Type B pancreatic cell (in vitro differentiated cells): ENCODE measurements at regions not wholly inside any gene's neighbourhood (a gene's known extent, or its start where the extent isn't known, plus 50 kb on each side); places are given as distances from the start of the nearest gene placed in this dataset.

Experiments used
- DNase-seq: peaks from one replicate; pipeline ENCODE4 v3.0.0; 2021; ENCODE audit warnings: mixed read lengths; ENCODE audit not compliant: unreplicated experiment; ENCODE audit errors: extremely low spot score
- H3K27ac Mint-ChIP-seq: 2 replicates; pipeline ENCODE4 v1.8.0; 2021; ENCODE audit warnings: mild to moderate bottlenecking, mixed read lengths
- H3K27me3 Mint-ChIP-seq: 2 replicates; pipeline ENCODE4 v1.8.0; 2021; ENCODE audit warnings: mixed read lengths
- H3K36me3 Mint-ChIP-seq: 2 replicates; pipeline ENCODE4 v1.8.0; 2021; ENCODE audit warnings: mixed read lengths
- H3K4me1 Mint-ChIP-seq: one replicate; pipeline ENCODE4 v1.8.0; 2021; ENCODE audit warnings: mixed read lengths; ENCODE audit not compliant: unreplicated experiment
- H3K4me3 Mint-ChIP-seq: 2 replicates; pipeline ENCODE4 v1.8.0; 2021; ENCODE audit warnings: mild to moderate bottlenecking, mixed read lengths
- H3K9me3 Mint-ChIP-seq: 2 replicates; pipeline ENCODE4 v1.8.0; 2021; ENCODE audit warnings: mixed read lengths
- CTCF ChIP-seq: fragments of 200-600 bp; sonication (generic); conservative IDR thresholded peaks from 2 replicates; pipeline ENCODE4 v1.5.0; 2021; ENCODE audit warnings: antibody characterized with exemption, mild to moderate bottlenecking

GRCh38 chr18:64791236-64791635 lies 642.3 kb upstream of the LINC00305 start:
- no peak for TF ChIP-seq CTCF
- H3K27me3 Mint-ChIP-seq = no peaks in the 10 kb centered on the region

GRCh38 chr18:64785686-64786085 lies 636.8 kb upstream of the LINC00305 start:
- TF ChIP-seq CTCF = no peak
- no peak for DNase-seq
- Mint-ChIP-seq H3K9me3 (no peaks in the 10 kb centered on the region), H3K4me3 (no peak overlapping the region), H3K4me1 (no peaks in the 10 kb centered on the region), H3K36me3 (no peaks in the 10 kb centered on the region), H3K27me3 (no peaks in the 10 kb centered on the region), H3K27ac (no peak overlapping the region)

More at GRCh38 chr18:64791236-64791635, 642.3 kb upstream of the LINC00305 start:
- Mint-ChIP-seq H3K27ac (no peak overlapping the region), H3K4me1 (no peaks in the 10 kb centered on the region), H3K4me3 (no peak overlapping the region), H3K36me3 (no peaks in the 10 kb centered on the region), H3K9me3 (peaks cover under 1% of the 10 kb centered on the region)
- DNase-seq = no peak

- H3K9me3 Mint-ChIP-seq = no peaks in the 10 kb centered on the region
- no peak for DNase-seq
- H3K27ac Mint-ChIP-seq = no peak overlapping the region
- TF ChIP-seq CTCF = no peak
- no peak overlapping the region for H3K4me3 Mint-ChIP-seq
- H3K36me3 Mint-ChIP-seq = no peaks in the 10 kb centered on the region
- H3K27me3 Mint-ChIP-seq = no peaks in the 10 kb centered on the region
- H3K4me1 Mint-ChIP-seq = no peaks in the 10 kb centered on the region
These were observed 628.7 kb upstream of the LINC00305 start for GRCh38 chr18:64777556-64777955.

- Mint-ChIP-seq H3K27ac (no peak overlapping the region), H3K9me3 (peaks cover 3% of the 10 kb centered on the region)
These were observed 617.0 kb upstream of the LINC00305 start for GRCh38 chr18:64765908-64766307.

GRCh38 chr18:64752707-64753106 lies 603.8 kb upstream of the LINC00305 start:
- H3K27me3 Mint-ChIP-seq = no peaks in the 10 kb centered on the region
- H3K4me3 Mint-ChIP-seq = no peak overlapping the region
- H3K4me1 Mint-ChIP-seq = peaks cover 7% of the 10 kb centered on the region
- TF ChIP-seq CTCF = no peak
- DNase-seq = no peak
- no peaks in the 10 kb centered on the region for H3K9me3 Mint-ChIP-seq
- H3K27ac Mint-ChIP-seq = no peak overlapping the region
- no peaks in the 10 kb centered on the region for H3K36me3 Mint-ChIP-seq

More at GRCh38 chr18:64765908-64766307, 617.0 kb upstream of the LINC00305 start:
- Mint-ChIP-seq H3K36me3 (no peaks in the 10 kb centered on the region), H3K4me1 (no peaks in the 10 kb centered on the region), H3K4me3 (no peak overlapping the region), H3K27me3 (no peaks in the 10 kb centered on the region)
- no peak for TF ChIP-seq CTCF
- DNase-seq = no peak

- Mint-ChIP-seq H3K4me3 (no peak overlapping the region), H3K27ac (no peak overlapping the region), H3K9me3 (no peaks in the 10 kb centered on the region), H3K27me3 (no peaks in the 10 kb centered on the region), H3K4me1 (peaks cover 7% of the 10 kb centered on the region), H3K36me3 (no peaks in the 10 kb centered on the region)
- DNase-seq = no peak
- TF ChIP-seq CTCF = no peak
These were observed 601.0 kb upstream of the LINC00305 start for GRCh38 chr18:64749884-64750283.
